SJCRH30 (cell line): ENCODE measurements at regions not wholly inside any gene's neighbourhood (a gene's known extent, or its start where the extent isn't known, plus 50 kb on each side); places are given as distances from the start of the nearest gene placed in this dataset.
"Not testable (repeated sequence)": the region's sequence is repeated elsewhere in the genome, so short reads cannot be mapped to it uniquely, and the experiment has no call there.

Source experiments
- DNase-seq, 2 experiments: peaks; one replicate each; pipeline ENCODE4 v3.0.0-alpha.2; 2015 to 2020
- H3K27ac ChIP-seq: fragments of 250-450 bp; sonication (Bioruptor Pico); 2 replicates; pipeline ENCODE4 v1.5.1; 2020; ENCODE audit warnings: mild to moderate bottlenecking, moderate library complexity
- H3K27me3 ChIP-seq: fragments of 250-450 bp; sonication (Bioruptor Pico); 2 replicates; pipeline ENCODE4 v1.5.1; 2020; ENCODE audit warnings: mild to moderate bottlenecking, moderate library complexity
- H3K36me3 ChIP-seq: fragments of 250-450 bp; sonication (Bioruptor Pico); 2 replicates; pipeline ENCODE4 v1.5.1; 2020; ENCODE audit warnings: mild to moderate bottlenecking, moderate library complexity
- H3K4me1 ChIP-seq: fragments of 250-450 bp; sonication (Bioruptor Pico); 2 replicates; pipeline ENCODE4 v1.5.1; 2020; ENCODE audit warnings: mild to moderate bottlenecking, moderate library complexity
- H3K4me3 ChIP-seq: fragments of 250-450 bp; sonication (Bioruptor Pico); 2 replicates; pipeline ENCODE4 v1.5.1; 2020; ENCODE audit warnings: mild to moderate bottlenecking, moderate library complexity
- H3K9me3 ChIP-seq: fragments of 250-450 bp; sonication (Bioruptor Pico); replicated peaks from 2 replicates; pipeline ENCODE4 v1.5.1; 2020; ENCODE audit warnings: mild to moderate bottlenecking, moderate library complexity

GRCh38 chr1:55315552-55315951, 100.4 kb upstream of the USP24 start:
- DNase-seq: no peak
- H3K27ac ChIP-seq: no peak overlapping the region
- H3K4me1 ChIP-seq: no peaks in the 10 kb centered on the region

GRCh38 chr1:55314740-55315139, 99.6 kb upstream of the USP24 start:
- no peaks in the 10 kb centered on the region for H3K9me3 ChIP-seq
- H3K4me3 ChIP-seq: no peak overlapping the region
- no peak overlapping the region for H3K27ac ChIP-seq
- no peaks in the 10 kb centered on the region for H3K36me3 ChIP-seq
- DNase-seq: no peak
- peaks cover 16% of the 10 kb centered on the region; the same call in 1 of the 2 replicates for H3K27me3 ChIP-seq
- H3K4me1 ChIP-seq: no peaks in the 10 kb centered on the region

More at GRCh38 chr1:55315552-55315951, 100.4 kb upstream of the USP24 start:
- peaks cover 19% of the 10 kb centered on the region; the same call in 1 of the 2 replicates for H3K27me3 ChIP-seq
- H3K4me3 ChIP-seq: no peak overlapping the region
- no peaks in the 10 kb centered on the region for H3K36me3 ChIP-seq
- no peaks in the 10 kb centered on the region for H3K9me3 ChIP-seq

DNA sequence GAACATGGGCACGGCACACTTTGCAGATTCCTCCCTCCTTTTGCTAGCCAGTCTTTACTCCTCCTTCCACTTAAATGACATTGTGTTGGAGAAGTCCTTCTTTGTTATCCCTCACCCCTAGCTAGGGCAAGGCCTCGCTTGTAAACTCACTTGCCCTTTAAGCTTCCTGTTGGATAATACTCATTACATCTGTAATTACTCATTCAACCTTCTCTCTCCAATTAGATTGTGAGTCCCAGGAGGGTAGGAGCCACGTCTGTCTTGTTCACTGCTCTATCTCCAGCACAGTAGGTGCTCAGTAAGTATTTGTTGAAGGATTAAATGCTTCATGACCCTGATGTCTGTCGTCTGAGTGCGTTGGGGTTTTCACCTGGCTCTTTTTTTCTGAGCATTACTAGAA, 98.7 kb upstream of the USP24 start:
- no peaks in the 10 kb centered on the region for H3K36me3 ChIP-seq
- no peaks in the 10 kb centered on the region for H3K4me1 ChIP-seq
- H3K27me3 ChIP-seq: peaks cover 8% of the 10 kb centered on the region; the same call in 1 of the 2 replicates
- no peak overlapping the region for H3K27ac ChIP-seq
- H3K9me3 ChIP-seq: no peaks in the 10 kb centered on the region
- DNase-seq: no peak
- H3K4me3 ChIP-seq: no peak overlapping the region

DNA sequence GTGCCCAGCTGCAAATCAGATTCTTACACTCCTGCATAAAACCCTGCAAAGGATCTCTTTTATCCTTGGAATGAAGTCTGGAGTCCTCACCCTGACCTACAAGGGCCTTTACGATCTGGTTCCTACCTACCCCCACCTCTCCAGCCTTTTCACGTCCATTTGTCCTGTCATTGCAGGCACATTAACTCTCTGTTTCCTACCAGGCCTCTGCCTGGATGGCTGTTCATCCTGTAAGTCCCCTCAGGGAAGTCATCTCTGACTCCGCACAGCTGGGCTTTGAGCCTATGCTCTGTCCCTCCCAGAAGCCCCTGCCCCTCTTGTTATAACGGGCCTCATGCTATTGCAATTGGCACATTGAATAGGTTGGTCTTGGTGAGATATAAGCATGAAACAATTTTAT, 96.8 kb upstream of the USP24 start:
- Histone ChIP-seq H3K4me1 (no peaks in the 10 kb centered on the region), H3K36me3 (no peaks in the 10 kb centered on the region), H3K9me3 (no peaks in the 10 kb centered on the region), H3K27me3 (0 out of 2 replicates have a peak, but pooled peaks cover 3% of the 10 kb centered on the region), H3K4me3 (no peak overlapping the region), H3K27ac (no peak overlapping the region)
- DNase-seq: no peak

- Histone ChIP-seq H3K36me3 (no peaks in the 10 kb centered on the region), H3K9me3 (no peaks in the 10 kb centered on the region), H3K27ac (no peak overlapping the region), H3K27me3 (0 out of 2 replicates have a peak, but pooled peaks cover 3% of the 10 kb centered on the region), H3K4me3 (no peak overlapping the region), H3K4me1 (no peaks in the 10 kb centered on the region)
- no peak for DNase-seq
These were observed 96.0 kb upstream of the USP24 start for GRCh38 chr1:55311057-55311641.

- Histone ChIP-seq H3K27me3 (0 out of 2 replicates have a peak, but pooled peaks cover 6% of the 10 kb centered on the region), H3K4me3 (no peak overlapping the region), H3K27ac (no peak overlapping the region), H3K36me3 (no peaks in the 10 kb centered on the region), H3K4me1 (no peaks in the 10 kb centered on the region), H3K9me3 (no peaks in the 10 kb centered on the region)
- peak in 1 of 2 experiments; percentile 12 for DNase-seq
These were observed 95.4 kb upstream of the USP24 start for GRCh38 chr1:55310505-55310971.

DNA sequence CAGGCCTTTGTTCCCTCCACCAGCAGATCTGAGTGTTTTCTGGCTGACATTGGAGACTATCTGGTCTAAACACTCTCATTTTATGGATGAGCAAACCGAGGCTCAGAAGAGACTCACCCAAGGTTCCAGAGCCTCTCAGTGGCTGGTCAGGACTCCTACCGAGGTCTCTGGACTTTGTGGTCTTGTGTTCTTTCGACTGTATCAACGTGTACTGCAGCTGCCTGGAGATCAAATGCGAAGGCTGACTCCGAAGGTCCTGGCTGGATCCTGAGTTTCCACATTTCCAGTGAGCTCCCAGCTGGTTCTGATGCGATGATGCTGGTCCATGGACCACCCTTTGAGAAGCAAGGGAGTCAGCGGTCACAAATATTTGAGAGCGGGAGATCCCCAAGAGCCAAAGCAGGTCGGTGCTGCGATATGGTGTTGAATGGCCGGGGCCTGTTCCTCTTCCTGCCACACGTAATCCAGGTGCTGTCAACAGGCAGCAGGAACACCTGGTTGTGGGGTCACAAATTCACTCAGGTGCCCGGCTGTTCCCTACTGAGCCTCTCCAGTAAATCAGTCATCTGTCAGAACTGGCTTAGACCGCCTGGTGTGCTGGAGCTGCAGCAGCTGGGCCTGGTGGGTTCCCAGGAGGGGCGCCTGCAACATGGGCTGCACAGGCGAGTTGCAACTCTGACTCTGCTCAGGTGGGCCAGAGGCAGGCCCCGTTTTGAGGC, 94.8 kb upstream of the USP24 start:
- H3K27me3 ChIP-seq: 0 out of 2 replicates have a peak, but pooled peaks cover 6% of the 10 kb centered on the region
- H3K27ac ChIP-seq: no peak overlapping the region
- H3K9me3 ChIP-seq: no peaks in the 10 kb centered on the region
- DNase-seq: no peak
- no peaks in the 10 kb centered on the region for H3K4me1 ChIP-seq
- no peak overlapping the region for H3K4me3 ChIP-seq
- no peaks in the 10 kb centered on the region for H3K36me3 ChIP-seq

- no peaks in the 10 kb centered on the region for H3K36me3 ChIP-seq
- no peaks in the 10 kb centered on the region for H3K9me3 ChIP-seq
- no peak overlapping the region for H3K4me3 ChIP-seq
- no peak for DNase-seq
- 0 out of 2 replicates have a peak, but pooled peaks cover 6% of the 10 kb centered on the region for H3K27me3 ChIP-seq
- no peak overlapping the region for H3K27ac ChIP-seq
- H3K4me1 ChIP-seq: no peaks in the 10 kb centered on the region
These were observed 93.9 kb upstream of the USP24 start for GRCh38 chr1:55309053-55309452.

- Histone ChIP-seq H3K36me3 (no peaks in the 10 kb centered on the region), H3K27ac (no peak overlapping the region), H3K27me3 (0 out of 2 replicates have a peak, but pooled peaks cover 3% of the 10 kb centered on the region), H3K9me3 (no peaks in the 10 kb centered on the region), H3K4me3 (no peak overlapping the region), H3K4me1 (no peaks in the 10 kb centered on the region)
- DNase-seq: no peak
These were observed 90.6 kb upstream of the USP24 start for GRCh38 chr1:55305735-55306134.

- Histone ChIP-seq H3K4me1 (no peaks in the 10 kb centered on the region), H3K36me3 (no peaks in the 10 kb centered on the region), H3K27me3 (0 out of 2 replicates have a peak, but pooled peaks cover 3% of the 10 kb centered on the region), H3K4me3 (no peak overlapping the region), H3K27ac (no peak overlapping the region), H3K9me3 (no peaks in the 10 kb centered on the region)
- no peak for DNase-seq
These were observed 89.1 kb upstream of the USP24 start for GRCh38 chr1:55304229-55304740.

DNA sequence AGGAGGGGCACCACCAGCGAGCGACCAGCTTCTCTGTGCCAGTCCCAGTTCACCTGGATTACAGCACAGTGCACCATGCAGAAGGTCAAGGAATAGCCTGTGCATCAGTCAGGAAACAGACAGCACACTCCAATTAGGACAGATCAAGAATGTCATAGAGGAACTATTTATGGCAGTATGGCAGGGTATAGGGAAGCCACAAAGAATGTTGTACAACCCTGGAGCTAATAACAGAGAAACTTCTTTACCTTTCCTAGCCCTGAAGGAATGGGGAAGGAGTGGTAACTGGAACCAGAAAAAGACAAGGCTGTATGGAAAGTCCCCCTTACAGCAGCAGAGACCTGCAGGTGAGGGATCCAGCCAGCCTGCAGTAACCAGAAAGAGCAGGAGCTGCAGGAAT, 87.8 kb upstream of the USP24 start:
- H3K4me1 ChIP-seq: no peaks in the 10 kb centered on the region
- H3K36me3 ChIP-seq: no peaks in the 10 kb centered on the region
- H3K9me3 ChIP-seq: no peaks in the 10 kb centered on the region
- H3K4me3 ChIP-seq: no peak overlapping the region
- peaks cover 7% of the 10 kb centered on the region; the same call in 1 of the 2 replicates for H3K27me3 ChIP-seq
- DNase-seq: no peak
- H3K27ac ChIP-seq: no peak overlapping the region

- H3K9me3 ChIP-seq: no peaks in the 10 kb centered on the region
- H3K36me3 ChIP-seq: no peaks in the 10 kb centered on the region
- H3K4me1 ChIP-seq: no peaks in the 10 kb centered on the region
- H3K27me3 ChIP-seq: peaks cover 7% of the 10 kb centered on the region; the same call in 1 of the 2 replicates
- no peak overlapping the region for H3K4me3 ChIP-seq
- H3K27ac ChIP-seq: no peak overlapping the region
- no peak for DNase-seq
These were observed 86.7 kb upstream of the USP24 start for GRCh38 chr1:55301912-55302311.

DNA sequence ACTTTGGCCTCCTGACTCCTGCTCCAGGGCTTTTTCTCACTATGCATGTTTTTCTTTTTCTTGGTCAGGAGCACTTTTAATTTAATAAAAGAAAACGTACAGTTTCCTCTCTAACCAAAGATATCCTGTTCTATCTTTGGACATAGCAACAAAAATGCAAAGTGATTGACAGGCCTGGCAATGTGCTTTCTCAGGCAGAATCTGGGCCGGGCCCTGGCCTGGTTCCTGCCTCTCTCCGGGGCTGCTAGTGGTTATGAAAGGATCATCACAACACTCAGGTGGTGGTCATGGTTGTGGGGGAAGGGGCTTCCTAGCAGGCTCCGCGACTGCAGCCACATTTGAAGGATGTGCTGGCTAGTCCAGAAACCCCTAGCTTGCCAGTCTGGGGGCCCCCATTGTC, 85.8 kb upstream of the USP24 start:
- no peak for DNase-seq
- Histone ChIP-seq H3K36me3 (no peaks in the 10 kb centered on the region), H3K4me1 (no peaks in the 10 kb centered on the region), H3K27me3 (peaks cover 7% of the 10 kb centered on the region; the same call in 1 of the 2 replicates), H3K4me3 (no peak overlapping the region), H3K27ac (no peak overlapping the region), H3K9me3 (no peaks in the 10 kb centered on the region)

DNA sequence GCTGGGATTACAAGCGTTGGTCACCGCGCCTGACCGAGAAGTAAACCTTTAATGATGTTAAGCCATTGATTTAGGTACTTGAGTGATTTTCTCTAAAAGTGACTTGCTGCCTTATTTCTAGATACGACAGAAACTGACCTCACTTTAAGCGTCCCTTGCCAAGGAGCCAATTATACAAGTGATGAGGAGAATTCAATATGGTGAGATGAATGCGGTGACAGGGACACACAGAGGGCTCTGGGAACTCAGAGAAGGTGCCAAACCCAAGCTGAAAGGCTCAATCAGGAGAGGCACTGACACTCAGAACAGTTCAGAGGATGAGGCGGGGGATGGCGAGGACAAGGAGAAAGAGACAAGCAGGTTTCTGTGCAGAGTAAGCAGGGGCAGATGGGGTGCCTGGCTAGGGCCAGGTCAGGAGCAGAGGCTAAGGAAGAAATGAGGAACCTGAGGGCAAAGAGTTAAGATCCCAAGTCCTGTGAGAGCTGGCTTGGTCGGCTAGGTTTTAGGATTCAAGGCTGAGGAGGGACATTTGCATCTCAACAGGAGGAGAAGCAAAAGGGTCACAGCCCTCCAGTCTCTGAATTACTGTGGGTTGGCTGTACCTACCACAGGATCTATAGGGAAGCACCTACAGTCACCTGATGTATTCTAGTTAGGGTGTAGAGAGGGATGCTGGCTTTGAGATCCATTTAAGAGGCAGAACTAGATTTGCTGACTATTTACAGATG, 83.2 kb upstream of the USP24 start:
- H3K27ac ChIP-seq: no peak overlapping the region
- no peaks in the 10 kb centered on the region for H3K36me3 ChIP-seq
- H3K27me3 ChIP-seq: peaks cover 4% of the 10 kb centered on the region; the same call in 1 of the 2 replicates
- no peak for DNase-seq
- H3K4me3 ChIP-seq: no peak overlapping the region
- H3K9me3 ChIP-seq: no peaks in the 10 kb centered on the region
- H3K4me1 ChIP-seq: no peaks in the 10 kb centered on the region

DNA sequence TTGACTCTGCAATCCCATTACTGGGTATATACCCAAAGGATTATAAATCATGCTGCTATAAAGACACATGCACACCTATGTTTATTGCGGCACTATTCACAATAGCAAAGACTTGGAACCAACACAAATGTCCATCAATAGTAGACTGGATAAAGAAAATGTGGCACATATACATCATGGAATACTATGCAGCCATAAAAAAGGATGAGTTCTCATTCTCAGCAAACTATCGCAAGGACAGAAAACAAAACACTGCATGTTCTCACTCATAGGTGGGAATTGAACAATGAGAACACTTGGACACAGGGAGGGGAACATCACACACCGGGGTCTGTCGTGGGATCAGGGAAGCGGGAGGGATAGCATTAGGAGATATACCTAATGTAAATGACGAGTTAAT, 81.1 kb upstream of the USP24 start:
- not testable (repeated sequence) for H3K9me3 ChIP-seq, H3K4me3 ChIP-seq, H3K27me3 ChIP-seq, H3K4me1 ChIP-seq, DNase-seq, H3K36me3 ChIP-seq, H3K27ac ChIP-seq
